Activated naive CD4-positive, alpha-beta T cell treated with anti-CD3 and anti-CD28 coated beads, Interleukin-2, amount 10 ng/mL, durations not matched to agents 7 days and 5 days (primary cell): ENCODE measurements at regions not wholly inside any gene's neighbourhood (a gene's known extent, or its start where the extent isn't known, plus 50 kb on each side); places are given as distances from the start of the nearest gene placed in this dataset.

Experiments
- CTCF ChIA-PET: fragments of 350-600 bp; sonication (Branson Sonifier 250); formaldehyde crosslinking; loops from one replicate; lab custom pipeline; 2021; ENCODE audit warnings: antibody characterized with exemption; lab: Charles Lee
- DNase-seq: peaks from one replicate; pipeline ENCODE4 v3.0.0-alpha.2; 2020
- H3K27ac Mint-ChIP-seq: one replicate; pipeline ENCODE4 v1.8.0; 2021; ENCODE audit warnings: mild to moderate bottlenecking, moderate library complexity, mixed read lengths
- H3K27me3 Mint-ChIP-seq: one replicate; pipeline ENCODE4 v1.8.0; 2021; ENCODE audit warnings: mild to moderate bottlenecking, mixed read lengths
- H3K36me3 Mint-ChIP-seq: one replicate; pipeline ENCODE4 v1.8.0; 2021; ENCODE audit warnings: mixed read lengths
- H3K4me1 Mint-ChIP-seq: one replicate; pipeline ENCODE4 v1.8.0; 2021; ENCODE audit warnings: mixed read lengths
- H3K4me3 Mint-ChIP-seq: one replicate; pipeline ENCODE4 v1.8.0; 2021; ENCODE audit warnings: mild to moderate bottlenecking, moderate library complexity, mixed read lengths
- H3K9me3 Mint-ChIP-seq: one replicate; pipeline ENCODE4 v1.8.0; 2021; ENCODE audit warnings: mixed read lengths

DNA sequence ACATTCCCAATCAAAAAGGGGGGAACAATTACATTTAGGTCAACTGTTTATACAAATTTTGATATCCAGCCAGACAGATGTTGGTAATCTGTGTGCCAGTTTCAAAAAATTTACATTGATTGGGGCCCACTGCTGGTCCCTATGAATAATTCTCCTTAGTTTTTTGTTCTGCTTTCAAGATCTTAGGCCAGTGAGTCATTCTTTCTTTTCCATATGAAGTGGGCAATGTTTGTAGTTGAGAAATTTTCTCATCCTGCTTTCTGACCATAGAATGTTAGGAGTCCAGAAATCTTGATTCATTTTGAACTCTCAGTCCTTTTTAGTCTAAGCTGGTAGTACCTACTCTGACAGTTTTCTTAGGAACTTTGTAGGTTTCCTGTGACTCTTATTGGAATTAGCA lies 244.3 kb downstream of the DIO2 start:
- Mint-ChIP-seq H3K4me1 (no peaks in the 10 kb centered on the region), H3K27me3 (no peaks in the 10 kb centered on the region), H3K27ac (no peak overlapping the region), H3K4me3 (no peak overlapping the region), H3K9me3 (peaks cover 3% of the 10 kb centered on the region), H3K36me3 (no peaks in the 10 kb centered on the region)
- CTCF ChIA-PET, result interaction anchor here (0.6 kb wide), 1 partner anchor 1788 kb away, joined by 5 read pairs; no protein-coding TSS in a partner anchor
- DNase-seq, result no peak

DNA sequence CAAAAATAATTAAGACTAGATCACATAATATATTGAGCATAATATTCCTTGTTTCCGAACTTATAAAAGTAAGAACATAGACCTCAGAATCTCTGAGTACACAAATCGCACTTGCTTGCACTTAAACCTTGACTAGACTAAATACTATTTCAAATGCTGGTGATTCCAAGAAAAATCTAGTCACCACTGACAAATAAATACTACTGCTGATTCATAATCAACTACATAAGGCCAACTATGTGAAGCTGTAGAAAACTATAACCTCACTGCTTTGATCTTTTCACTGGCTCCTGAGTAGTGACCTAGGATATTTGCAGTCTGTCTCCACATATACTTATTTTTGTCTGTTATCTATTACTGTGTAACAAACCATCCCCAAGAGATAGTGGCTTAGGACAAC lies 245.4 kb downstream of the DIO2 start:
- Mint-ChIP-seq H3K27me3 (no peaks in the 10 kb centered on the region), H3K9me3 (peaks cover 3% of the 10 kb centered on the region), H3K4me3 (no peak overlapping the region), H3K4me1 (no peaks in the 10 kb centered on the region), H3K36me3 (no peaks in the 10 kb centered on the region), H3K27ac (no peak overlapping the region)
- no peak for DNase-seq
- CTCF ChIA-PET, result no interaction called here

DNA sequence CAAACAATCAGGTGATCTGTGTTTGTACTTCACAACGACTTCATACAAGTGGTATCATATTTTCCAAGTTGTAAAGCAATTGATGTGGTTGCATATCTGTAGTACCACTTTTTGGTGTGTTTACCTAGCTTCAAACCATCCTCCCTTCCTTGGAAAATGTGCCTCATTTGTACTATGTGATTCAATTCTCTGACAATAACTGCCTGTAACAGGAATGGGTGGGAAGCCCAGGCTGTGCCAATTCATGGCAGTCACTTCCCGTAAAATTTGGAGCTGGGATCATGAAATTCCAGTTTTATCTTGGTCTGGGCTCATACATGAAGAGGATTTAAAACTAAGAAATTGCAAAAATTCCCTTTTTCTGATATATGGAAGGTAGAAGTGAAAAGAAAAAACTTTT lies 250.1 kb downstream of the DIO2 start:
- Mint-ChIP-seq H3K27ac (no peak overlapping the region), H3K36me3 (no peaks in the 10 kb centered on the region), H3K9me3 (peaks cover 7% of the 10 kb centered on the region), H3K4me3 (no peak overlapping the region), H3K4me1 (no peaks in the 10 kb centered on the region), H3K27me3 (no peaks in the 10 kb centered on the region)
- DNase-seq, result no peak
- CTCF ChIA-PET, result no interaction called here

GRCh38 chr14:79960288-79960687 lies 251.0 kb downstream of the DIO2 start:
- Mint-ChIP-seq H3K36me3 (no peaks in the 10 kb centered on the region), H3K27ac (no peak overlapping the region), H3K27me3 (no peaks in the 10 kb centered on the region), H3K9me3 (peaks cover 12% of the 10 kb centered on the region), H3K4me1 (no peaks in the 10 kb centered on the region), H3K4me3 (no peak overlapping the region)
- DNase-seq, result no peak
- CTCF ChIA-PET, result no interaction called here

- H3K4me3 Mint-ChIP-seq, result no peak overlapping the region
- H3K27ac Mint-ChIP-seq, result no peak overlapping the region
- no peaks in the 10 kb centered on the region for H3K36me3 Mint-ChIP-seq
- no peaks in the 10 kb centered on the region for H3K27me3 Mint-ChIP-seq
- CTCF ChIA-PET, result no interaction called here
- no peaks in the 10 kb centered on the region for H3K4me1 Mint-ChIP-seq
- H3K9me3 Mint-ChIP-seq, result peaks cover 21% of the 10 kb centered on the region
- DNase-seq, result no peak
These were observed 259.7 kb downstream of the DIO2 start for GRCh38 chr14:79951572-79951971.

GRCh38 chr14:79949906-79950305 lies 261.4 kb downstream of the DIO2 start:
- Mint-ChIP-seq H3K4me1 (no peaks in the 10 kb centered on the region), H3K36me3 (no peaks in the 10 kb centered on the region), H3K4me3 (no peak overlapping the region), H3K9me3 (peaks cover 9% of the 10 kb centered on the region), H3K27me3 (no peaks in the 10 kb centered on the region), H3K27ac (no peak overlapping the region)
- CTCF ChIA-PET, result no interaction called here
- DNase-seq, result no peak

- DNase-seq, result no peak
- H3K27ac Mint-ChIP-seq, result no peak overlapping the region
- H3K9me3 Mint-ChIP-seq, result peaks cover 3% of the 10 kb centered on the region
- H3K4me1 Mint-ChIP-seq, result no peaks in the 10 kb centered on the region
- no peak overlapping the region for H3K4me3 Mint-ChIP-seq
- no peaks in the 10 kb centered on the region for H3K27me3 Mint-ChIP-seq
- no peaks in the 10 kb centered on the region for H3K36me3 Mint-ChIP-seq
- CTCF ChIA-PET, result no interaction called here
These were observed 263.8 kb downstream of the DIO2 start for GRCh38 chr14:79947440-79948054.

DNA sequence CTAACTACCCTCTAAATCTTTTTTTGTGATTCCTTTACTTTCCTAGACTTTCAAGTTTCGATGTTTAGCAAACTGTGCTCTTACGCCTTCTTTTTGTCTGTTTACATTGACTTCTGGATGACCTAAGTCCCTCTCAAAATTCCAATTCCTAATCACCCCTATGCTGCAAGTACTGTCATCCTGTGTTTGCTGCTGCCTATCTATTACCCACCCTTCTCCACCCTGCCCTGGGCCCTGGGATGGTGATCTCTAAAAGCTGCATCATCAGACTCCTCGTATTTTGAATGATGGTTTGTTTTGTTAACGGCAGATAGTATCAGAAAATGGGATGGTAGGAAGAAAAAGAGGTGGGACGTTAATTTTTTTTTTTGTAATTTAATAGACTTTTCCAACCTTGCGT lies 272.1 kb downstream of the DIO2 start:
- Mint-ChIP-seq H3K4me3 (no peak overlapping the region), H3K9me3 (peaks cover 3% of the 10 kb centered on the region), H3K36me3 (no peaks in the 10 kb centered on the region), H3K27me3 (no peaks in the 10 kb centered on the region), H3K27ac (no peak overlapping the region), H3K4me1 (no peaks in the 10 kb centered on the region)
- CTCF ChIA-PET, result no interaction called here
- DNase-seq, result no peak

DNA sequence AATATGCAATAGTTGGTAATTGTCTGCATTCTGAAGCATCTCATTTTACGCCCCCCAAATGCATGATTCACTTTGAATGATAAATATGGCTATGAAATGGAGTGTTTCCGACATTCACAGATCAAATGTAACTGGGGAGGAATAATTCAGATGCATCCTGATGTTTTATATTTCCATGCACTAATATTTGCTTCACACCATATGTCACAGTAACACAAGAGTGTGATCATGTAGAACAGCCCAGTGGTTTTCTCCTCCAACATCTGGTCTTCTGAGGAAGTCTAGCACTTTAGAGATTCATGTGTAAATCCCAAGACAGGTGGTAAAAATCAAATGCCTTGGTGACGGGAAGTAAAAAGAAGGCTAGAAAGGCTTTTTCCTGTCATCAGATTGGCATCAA lies 273.1 kb downstream of the DIO2 start:
- H3K36me3 Mint-ChIP-seq, result no peaks in the 10 kb centered on the region
- H3K4me3 Mint-ChIP-seq, result no peak overlapping the region
- H3K27me3 Mint-ChIP-seq, result no peaks in the 10 kb centered on the region
- no peaks in the 10 kb centered on the region for H3K4me1 Mint-ChIP-seq
- H3K27ac Mint-ChIP-seq, result no peak overlapping the region
- DNase-seq, result no peak
- H3K9me3 Mint-ChIP-seq, result peaks cover 5% of the 10 kb centered on the region
- CTCF ChIA-PET, result no interaction called here

DNA sequence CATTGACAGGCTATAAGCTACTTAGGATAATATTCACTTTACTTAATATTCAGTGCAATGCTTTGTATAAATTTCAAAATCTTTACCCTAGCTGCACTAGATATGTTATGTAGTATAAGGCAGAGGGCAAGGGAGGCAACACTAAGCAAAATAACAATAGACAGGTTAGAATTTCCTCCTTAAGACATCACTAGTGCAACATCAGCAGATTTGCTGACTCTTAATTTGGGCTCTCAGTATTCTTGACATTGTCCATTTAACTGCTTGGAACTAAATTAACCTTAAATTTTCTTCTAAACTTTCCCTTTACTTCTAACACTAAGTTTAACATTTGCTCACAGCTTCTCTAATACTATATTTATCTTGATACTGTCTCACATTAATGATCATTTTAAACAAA lies 273.9 kb downstream of the DIO2 start:
- Mint-ChIP-seq H3K9me3 (peaks cover 6% of the 10 kb centered on the region), H3K4me1 (no peaks in the 10 kb centered on the region), H3K36me3 (no peaks in the 10 kb centered on the region), H3K4me3 (no peak overlapping the region), H3K27ac (no peak overlapping the region), H3K27me3 (no peaks in the 10 kb centered on the region)
- DNase-seq, result no peak
- CTCF ChIA-PET, result no interaction called here

DNA sequence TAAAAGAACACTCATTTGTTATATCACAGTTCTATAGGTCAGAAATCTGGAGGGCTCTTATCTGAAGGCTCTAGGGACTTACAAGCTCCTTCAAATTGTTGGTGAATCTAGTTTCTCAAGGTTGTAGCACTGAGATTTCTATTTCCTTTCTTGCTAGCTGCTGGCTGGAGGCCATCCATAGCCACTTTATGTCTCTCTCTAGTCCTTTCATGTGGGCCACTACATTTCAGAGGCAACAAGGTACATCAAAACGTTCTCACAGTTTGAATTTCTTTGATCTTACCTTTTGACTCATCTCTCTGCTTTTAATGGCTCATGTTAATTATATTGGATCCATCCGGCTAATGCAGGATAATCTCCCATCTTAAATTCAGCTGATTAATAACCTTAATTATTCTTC lies 286.8 kb downstream of the DIO2 start:
- H3K9me3 Mint-ChIP-seq, result peaks cover 12% of the 10 kb centered on the region
- H3K27me3 Mint-ChIP-seq, result no peaks in the 10 kb centered on the region
- no peak overlapping the region for H3K4me3 Mint-ChIP-seq
- H3K4me1 Mint-ChIP-seq, result no peaks in the 10 kb centered on the region
- H3K27ac Mint-ChIP-seq, result no peak overlapping the region
- no peaks in the 10 kb centered on the region for H3K36me3 Mint-ChIP-seq
- DNase-seq, result no peak
- CTCF ChIA-PET, result no interaction called here

DNA sequence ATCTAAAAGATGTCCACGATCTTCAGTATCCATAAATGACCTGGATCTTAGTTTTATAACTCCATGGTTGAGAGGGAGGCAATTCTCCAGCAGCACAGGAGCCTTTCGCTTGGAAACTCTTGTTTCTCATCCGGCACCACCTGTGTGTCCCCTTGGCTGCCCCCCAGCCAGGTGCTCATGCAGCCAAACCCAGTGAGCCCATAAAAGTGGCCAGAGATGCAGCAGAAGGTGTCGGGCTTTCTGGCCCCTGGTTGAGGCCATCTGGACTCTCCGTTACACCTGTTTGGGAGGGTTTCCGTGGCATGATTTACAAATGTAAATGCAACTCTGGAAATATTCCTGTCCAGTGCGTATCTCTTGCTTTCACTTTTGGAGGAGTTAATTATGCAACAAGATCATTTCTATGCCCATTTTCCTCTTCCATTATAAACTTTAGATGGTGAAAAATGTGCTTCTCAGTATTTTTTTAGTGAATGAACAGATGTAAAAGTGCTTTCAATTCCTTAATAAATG lies 291.1 kb downstream of the DIO2 start:
- H3K9me3 Mint-ChIP-seq, result peaks cover 12% of the 10 kb centered on the region
- no peaks in the 10 kb centered on the region for H3K4me1 Mint-ChIP-seq
- no peak overlapping the region for H3K27ac Mint-ChIP-seq
- no peak for DNase-seq
- H3K27me3 Mint-ChIP-seq, result no peaks in the 10 kb centered on the region
- no peak overlapping the region for H3K4me3 Mint-ChIP-seq
- CTCF ChIA-PET, result no interaction called here
- H3K36me3 Mint-ChIP-seq, result no peaks in the 10 kb centered on the region
